ENCODE measurements at regions not wholly inside any gene's neighbourhood (a gene's known extent, or its start where the extent isn't known, plus 50 kb on each side); places are given as distances from the start of the nearest gene placed in this dataset.

DNA sequence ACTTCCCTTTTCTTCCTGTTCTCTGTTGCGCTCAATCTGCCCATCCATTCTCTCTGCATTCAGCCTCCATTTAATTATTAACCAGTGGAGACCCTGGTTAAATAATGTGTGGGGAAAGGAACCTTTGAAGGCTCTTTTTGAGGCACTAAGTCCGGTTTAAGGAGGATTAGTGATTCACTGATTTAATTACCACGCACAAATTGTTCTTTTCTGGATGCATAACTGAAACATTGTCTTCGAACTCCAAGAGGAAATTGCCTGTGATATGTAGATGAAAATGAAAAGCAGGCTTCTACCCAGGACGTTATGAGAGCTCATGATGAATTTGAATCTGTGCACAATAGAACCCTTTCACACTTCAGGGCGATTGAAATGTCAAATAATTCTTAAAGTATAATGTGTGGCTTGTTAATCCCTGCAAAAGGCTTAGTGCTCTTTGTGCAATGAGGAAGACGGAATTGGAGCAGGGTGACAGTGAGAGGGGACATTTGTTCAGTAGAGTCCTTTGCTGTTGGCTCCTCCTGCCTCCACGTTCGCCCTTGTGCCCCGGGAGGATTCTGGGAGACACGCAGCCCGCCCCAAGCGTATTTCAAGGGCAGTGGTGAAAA, 51.1 kb upstream of the ZNF236 start:
- TF ChIP-seq, protein P1, sequence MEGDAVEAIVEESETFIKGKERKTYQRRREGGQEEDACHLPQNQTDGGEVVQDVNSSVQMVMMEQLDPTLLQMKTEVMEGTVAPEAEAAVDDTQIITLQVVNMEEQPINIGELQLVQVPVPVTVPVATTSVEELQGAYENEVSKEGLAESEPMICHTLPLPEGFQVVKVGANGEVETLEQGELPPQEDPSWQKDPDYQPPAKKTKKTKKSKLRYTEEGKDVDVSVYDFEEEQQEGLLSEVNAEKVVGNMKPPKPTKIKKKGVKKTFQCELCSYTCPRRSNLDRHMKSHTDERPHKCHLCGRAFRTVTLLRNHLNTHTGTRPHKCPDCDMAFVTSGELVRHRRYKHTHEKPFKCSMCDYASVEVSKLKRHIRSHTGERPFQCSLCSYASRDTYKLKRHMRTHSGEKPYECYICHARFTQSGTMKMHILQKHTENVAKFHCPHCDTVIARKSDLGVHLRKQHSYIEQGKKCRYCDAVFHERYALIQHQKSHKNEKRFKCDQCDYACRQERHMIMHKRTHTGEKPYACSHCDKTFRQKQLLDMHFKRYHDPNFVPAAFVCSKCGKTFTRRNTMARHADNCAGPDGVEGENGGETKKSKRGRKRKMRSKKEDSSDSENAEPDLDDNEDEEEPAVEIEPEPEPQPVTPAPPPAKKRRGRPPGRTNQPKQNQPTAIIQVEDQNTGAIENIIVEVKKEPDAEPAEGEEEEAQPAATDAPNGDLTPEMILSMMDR (conservative IDR thresholded peaks at IDR 0.05) = no peak
- TF ChIP-seq ZFX (IDR thresholded peaks at IDR 0.05) = no peak

Data from C4-2B (cell line).